Esophagus squamous epithelium (tissue), 4 donors: ENCODE measurements at regions not wholly inside any gene's neighbourhood (a gene's known extent, or its start where the extent isn't known, plus 50 kb on each side); places are given as distances from the start of the nearest gene placed in this dataset.

Source experiments
- CTCF ChIP-seq, 6 experiments: fragments of 450-650 bp in 4 of 6; fragments of 200-600 bp in 2 of 6; sonication (generic) in 2 of 6; IDR thresholded peaks; one replicate each; pipeline ENCODE4 v1.5.1; 2016 to 2019; ENCODE audit warnings: antibody characterized with exemption in 6 of 6, mild to moderate bottlenecking in 4 of 6, moderate library complexity in 4 of 6
- POLR2A ChIP-seq, 4 donors: fragments of 450-650 bp; IDR thresholded peaks; one replicate each; pipeline ENCODE4 v1.6.1; 2017; ENCODE audit warnings: antibody characterized with exemption in 4 of 4, mild to moderate bottlenecking in 4 of 4, moderate library complexity in 3 of 4

- TF ChIP-seq CTCF (IDR thresholded peaks at IDR 0.05) = no peak
- TF ChIP-seq POLR2A (IDR thresholded peaks at IDR 0.05) = no peak
Measured at GRCh38 chr14:27228053-27228452, 630.2 kb upstream of the NOVA1 start.
